NCI-H524 treated with DMSO at 0.1 percent for 48 hours (cell line): ENCODE measurements at regions not wholly inside any gene's neighbourhood (a gene's known extent, or its start where the extent isn't known, plus 50 kb on each side); places are given as distances from the start of the nearest gene placed in this dataset.
"Not testable (repeated sequence)": the region's sequence is repeated elsewhere in the genome, so short reads cannot be mapped to it uniquely, and the experiment has no call there.

Source experiments
- DNase-seq: peaks from one replicate; lab custom pipeline; 2025; lab: John Stamatoyannopoulos, UW

DNA sequence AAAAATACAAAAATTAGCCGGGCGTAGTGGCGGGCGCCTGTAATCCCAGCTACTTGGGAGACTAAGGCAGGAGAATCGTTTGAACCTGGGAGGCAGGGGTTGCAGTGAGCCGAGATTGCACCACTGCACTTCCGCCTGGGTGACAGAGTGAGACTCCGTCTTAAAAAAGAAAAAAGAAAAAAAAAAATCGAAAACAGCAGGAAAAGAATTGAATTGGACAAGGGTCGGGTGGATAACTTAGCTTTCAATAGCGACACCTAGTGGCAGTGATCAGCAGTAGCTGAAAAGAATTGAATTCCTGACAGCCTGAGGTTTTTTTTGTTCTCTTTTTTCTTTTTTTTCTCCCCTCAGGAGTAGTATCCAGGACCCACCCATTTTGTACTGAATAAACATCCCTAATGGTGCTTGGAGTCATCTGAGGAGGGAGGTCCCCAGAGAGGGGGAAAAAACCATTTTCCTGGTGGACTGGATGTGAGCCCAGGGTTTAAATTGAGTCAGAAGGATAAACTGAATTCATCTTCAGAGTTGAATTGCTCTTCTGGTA is 55.1 kb downstream of the CYCS start:
- DNase-seq: peak; percentile 27

DNA sequence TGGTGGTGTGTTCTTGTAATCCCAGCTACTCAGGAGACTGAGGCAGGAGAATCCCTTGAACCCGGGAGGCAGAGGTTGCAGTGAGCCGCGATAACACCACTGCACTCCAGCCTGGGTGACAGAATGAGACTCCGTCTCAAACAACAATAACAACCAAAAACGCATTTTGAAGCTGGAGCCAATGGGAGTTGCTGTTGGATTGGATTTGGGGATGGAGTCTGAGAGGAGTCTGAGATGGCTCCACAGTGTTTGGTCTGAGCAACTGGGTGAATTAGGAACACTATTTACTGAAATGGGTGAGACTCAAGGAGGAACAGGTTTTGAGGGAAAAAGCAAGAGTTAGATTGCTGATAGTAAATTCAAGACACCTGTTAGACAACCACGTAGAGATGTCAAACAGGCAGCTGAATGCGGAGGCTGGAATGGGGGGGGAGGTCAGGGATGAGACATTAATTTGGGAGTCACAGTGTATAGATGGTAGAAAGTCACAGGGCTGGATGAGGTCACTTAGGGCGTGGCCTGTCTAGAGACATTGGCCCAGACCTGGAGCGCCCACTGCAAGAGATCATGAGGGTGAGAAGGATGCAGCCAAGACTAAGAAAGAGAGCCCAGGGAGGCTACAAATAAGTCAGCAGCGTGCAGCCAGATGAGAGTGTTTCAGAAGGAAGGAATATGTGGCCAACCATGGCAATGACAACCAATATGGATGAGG is 56.4 kb downstream of the CYCS start:
- DNase-seq: no peak

DNA sequence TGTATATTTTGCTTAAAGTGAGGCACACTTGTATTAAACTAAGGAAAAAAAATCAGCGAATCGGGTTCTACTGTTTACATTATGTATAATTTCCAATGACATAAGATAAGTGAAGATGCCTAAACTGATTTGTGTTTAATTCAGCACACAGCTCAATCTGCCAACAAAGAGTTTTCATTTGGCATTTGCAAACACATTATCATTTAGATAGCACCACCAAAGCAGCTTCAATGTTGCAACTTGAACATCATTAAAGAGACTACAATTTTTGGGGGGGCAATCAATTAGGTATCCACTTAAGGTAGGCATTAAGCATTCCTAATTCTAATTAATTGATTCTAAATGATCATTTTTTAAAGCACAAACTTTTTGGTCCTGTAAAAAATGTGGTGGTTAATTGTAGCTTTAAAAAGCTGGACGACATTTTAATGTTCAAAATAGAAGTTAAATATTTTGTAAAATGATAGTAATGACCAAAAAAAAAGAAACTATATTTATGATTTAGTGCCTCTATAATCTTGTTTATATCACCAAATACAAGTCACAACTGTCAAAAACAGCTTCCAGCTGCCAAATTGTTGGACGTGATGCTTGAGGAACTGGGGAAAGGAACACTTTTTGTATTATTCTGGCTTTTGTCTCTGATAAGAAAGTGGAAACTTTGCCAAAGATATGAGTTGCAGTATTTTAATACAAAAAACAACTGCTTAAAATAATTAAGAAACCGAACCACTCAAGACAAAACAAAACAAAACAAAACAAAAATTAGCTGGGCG is 57.1 kb downstream of the CYCS start:
- no peak for DNase-seq

DNA sequence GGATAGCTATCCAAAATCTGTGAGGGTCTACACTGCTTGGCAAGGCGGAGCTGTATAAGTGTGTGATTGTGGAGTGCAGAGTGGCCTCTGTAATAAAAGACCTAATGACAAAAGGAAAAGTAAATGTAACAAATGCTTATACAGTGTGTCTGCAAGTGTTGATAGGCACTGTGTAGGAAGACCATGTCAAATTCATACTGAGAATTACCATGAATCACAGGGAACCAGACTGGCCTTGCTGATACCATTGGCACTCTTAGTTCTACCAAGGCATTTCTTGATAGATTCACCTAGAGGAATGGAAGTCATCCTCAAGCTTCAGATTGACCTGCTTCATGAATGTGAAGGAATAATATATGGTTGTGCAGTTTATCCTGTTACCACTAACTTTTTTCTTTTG is 58.8 kb downstream of the CYCS start:
- DNase-seq: no peak

DNA sequence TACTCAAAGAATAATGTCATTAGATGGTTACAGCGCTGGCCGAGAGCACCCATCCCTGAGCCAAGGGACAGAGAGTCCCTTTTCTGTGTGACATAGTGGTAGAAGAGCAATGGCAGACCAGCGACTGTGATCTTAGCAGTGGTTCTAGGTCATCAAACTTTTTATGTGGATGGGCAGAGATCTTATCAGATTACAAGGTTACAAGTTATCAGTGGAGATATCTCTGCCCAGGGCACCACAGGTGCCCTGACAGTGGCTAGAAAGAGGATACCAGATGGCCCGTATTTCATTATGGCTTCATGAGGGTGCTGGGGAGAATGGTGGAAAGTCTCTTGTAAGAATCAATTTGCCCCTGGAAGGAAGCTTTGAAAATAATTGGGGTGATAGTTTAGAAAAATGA is 62.7 kb downstream of the CYCS start:
- DNase-seq: no peak

DNA sequence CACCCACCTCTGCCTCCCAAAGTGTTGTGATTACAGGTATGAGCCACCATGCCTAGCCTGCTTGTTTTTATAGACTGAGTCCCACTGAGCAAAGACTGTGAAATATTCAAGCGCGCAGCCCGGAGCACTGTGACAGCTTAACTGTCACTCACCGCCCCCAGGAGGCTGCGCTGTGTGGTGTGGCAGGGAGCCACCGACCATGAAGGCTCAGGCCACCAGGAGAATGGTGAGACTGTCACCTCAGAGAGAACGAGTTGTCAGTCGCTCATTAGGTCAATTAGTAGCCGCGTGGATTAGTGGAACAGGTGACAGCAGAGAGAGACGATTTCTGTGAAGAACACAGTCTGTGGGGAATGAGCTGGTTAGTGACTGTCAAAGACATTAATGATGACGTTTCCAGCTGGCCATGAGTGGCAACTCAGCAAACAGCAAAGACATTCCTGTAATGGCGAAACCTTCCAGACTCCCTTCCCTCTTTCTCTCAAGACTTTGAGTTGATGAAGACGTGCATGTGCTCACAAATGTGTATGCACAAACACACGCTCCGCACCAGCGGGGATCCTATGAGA is 64.5 kb downstream of the CYCS start:
- DNase-seq: no peak

DNA sequence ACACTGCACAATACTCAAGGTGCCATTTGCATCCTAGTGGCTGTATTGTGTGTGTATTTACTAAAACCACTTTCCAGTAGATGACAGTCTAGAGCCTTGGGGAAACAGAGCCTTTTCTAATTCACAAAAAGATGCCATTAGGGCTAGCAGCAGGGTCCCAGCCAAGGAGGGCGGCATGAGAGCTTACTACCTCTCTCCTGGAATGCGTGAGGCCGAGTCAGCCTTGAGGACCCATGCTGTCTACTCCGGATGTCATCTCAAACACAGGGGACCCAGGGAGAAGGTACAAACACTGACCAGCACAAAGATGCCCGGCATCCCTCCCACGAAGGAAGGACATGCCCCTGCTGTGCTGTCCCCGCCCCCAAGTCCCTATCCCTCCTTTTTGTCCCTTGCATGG is 65.5 kb downstream of the CYCS start:
- DNase-seq: no peak

DNA sequence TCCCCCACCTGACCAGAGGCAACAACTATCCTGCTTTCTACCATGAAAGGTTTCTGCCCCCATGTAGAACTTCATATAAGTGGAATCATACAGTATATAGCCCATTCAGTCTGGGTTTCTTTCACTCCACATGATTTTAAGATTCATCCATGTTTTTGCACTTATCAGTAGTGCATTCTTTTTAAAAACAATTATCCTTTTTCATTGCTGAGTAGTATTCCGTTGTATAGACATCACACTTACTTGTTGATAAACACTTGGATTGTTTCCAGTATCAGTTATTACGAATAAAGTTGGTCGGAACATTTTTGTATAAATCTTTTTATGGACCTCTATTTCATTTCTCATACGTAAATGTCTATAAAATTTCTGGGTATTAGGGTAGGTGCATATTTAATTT is 68.7 kb downstream of the CYCS start:
- DNase-seq: no peak

DNA sequence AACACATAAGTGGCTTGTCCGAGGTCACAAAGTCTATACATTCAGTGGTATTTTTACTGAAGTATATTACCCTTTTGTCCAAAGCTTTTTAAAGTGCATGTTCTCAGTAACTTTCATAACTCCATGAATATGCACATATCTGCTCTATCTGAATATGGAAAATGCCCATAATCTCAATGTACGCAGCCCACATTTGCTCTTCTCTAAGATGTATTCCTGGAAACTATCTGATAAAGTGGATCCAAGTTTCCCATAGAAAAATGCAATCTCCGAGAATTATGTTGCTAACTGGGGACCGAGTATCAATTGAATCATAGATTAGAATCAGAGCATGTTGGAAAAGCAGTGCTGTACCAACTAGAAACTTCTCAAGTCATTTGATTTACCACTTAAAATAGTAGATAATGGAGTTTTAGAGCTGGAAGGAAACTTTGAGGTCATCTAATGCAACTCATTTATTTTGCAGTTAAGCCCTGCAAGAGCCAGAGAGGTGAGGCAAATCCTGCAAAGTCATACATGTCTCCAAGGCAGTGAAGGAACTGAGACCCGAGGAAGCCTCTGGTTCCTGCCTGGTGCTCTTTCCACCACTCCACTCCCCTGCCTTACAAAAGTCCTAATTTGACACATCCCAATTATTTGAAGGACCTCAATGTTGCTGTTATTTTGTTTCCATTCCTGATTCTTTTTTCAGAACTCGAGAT is 69.4 kb downstream of the CYCS start:
- DNase-seq: no peak

DNA sequence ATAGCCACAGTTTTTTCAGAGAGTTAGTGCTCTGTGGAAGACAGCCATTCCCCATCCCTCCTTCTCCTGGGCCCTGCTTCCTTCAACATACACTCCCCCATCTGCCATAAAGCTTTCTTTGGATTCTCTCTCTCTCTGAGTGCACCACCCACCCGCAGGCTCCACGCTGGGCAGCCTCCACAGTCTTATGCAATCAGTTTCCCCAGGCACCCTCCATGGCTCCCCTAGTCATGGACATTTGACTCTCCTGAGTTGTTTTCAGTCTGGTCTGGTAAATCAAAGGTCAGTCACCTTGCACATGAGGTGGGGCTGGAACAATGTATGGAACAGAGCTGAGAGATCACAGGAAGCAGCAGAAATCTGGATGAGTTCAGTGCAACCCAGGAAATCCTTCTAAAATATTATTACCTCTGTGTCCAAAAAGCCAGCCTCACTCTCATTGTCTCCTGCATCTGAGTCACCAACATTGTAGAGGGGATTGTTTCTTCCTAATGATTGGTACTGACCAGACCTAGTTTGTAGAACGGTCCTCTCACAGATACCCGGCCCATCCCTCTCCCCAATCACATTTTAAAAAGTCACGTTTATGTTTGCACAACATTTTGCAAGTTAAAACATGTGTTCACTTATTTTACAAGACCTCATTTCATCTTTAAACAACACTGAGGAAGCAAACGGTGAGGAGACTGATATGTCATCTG is 70.1 kb downstream of the CYCS start:
- no peak for DNase-seq

DNA sequence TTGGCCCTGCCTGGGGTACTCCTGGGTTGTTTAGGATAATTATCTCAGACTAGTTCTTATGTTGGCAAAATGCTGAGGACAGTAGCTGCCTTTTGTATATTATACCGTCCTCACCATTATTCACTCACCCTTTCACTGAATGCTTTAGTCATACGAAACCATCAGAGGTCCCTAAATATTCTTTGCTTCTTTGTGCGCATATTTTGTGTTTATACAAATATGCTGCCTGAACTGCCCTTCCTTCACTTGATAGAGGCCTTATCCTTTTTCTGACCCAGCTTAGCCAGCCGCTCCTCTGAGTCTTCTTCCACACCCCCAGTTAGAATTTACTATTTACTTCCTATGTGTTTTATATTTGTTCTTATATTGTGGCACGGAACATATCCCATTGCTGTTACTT is 70.2 kb upstream of the OSBPL3 start:
- no peak for DNase-seq

DNA sequence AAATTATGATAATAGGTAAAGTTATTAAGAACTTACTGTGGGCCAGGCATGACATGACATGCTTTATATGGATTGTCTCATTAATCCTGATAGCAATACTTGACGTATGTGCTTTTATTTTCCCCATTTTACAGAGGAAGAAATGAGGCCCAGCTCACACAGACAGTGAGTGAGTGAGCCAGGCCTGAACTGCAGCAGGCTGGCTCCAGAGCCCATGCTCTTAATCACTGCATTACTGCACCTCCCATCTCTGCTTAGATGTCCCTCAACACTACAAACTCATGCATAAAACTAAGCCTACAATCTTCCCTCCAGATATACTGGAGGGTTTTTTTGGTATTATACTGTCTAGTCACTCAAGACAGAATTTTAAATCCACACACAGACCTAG is 68.5 kb upstream of the OSBPL3 start:
- DNase-seq: no peak

DNA sequence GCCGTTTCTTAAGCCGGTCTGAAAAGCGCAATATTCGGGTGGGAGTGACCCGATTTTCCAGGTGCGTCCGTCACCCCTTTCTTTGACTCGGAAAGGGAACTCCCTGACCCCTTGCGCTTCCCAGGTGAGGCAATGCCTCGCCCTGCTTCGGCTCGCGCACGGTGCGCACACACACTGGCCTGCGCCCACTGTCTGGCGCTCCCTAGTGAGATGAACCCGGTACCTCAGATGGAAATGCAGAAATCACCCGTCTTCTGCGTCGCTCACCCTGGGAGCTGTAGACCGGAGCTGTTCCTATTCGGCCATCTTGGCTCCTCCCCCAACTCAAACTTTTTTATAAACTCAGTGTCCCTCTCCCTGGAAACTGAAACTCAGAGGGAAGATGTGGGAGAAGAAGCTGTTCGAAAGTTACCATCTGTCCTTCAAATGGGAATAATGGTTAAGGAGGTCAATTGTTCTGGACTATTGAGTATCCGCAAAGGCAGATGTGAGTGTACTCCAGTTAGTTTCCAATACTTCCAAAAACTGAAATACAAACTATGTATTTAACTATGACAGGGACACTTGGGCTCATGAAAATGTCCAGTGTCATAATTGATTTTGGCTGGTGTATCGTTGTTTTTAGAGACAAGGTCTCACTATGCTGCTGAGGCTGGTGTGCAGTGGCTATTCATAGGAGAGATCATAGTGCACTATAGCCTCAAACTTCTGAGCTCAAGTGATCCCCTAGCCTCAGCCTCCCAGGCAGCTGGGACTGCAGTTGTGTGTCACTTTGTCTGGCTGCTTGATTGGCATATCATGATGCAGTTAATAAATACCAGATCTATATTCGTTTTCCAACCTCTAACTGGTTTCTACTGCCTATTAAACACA is 67.8 kb upstream of the OSBPL3 start:
- DNase-seq: not testable (repeated sequence)

DNA sequence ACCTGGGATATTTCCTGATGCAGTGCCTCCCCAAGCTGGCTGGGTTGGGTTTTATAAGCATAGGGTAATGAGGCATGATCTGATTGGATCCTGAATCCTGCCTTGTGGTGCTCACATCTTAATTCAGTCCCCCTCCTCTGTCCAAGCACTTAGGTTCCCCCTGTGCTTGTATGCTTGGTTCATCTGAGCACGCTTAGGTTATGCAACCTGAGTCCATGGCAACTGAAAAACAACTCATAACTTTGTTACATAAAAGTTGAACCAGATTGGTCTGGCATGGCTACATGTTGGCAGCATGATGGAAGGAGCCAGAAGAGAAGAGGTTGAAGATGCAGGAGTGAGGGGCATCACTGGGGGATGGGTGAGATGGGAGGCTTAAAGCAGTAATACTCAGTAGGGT is 57.3 kb upstream of the OSBPL3 start:
- DNase-seq: no peak

DNA sequence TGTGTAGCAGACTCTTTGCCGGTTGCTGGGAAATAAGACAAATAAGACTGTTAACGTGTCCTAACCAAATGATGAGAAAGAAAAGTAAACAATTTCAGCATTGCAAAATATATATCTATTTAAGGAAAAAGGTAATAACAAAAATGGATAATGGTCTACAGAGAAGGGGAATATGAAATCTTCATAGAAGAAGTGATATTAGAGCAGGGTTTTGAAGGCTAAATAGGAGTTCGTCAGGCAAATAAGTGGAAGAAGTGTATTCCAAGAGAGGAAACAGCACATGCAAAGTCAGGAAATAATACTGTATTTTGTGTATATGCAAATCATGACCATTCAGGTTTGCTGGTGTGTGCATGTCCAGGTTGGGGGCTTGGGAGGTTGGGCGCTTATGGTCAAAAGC is 55.3 kb upstream of the OSBPL3 start:
- no peak for DNase-seq

DNA sequence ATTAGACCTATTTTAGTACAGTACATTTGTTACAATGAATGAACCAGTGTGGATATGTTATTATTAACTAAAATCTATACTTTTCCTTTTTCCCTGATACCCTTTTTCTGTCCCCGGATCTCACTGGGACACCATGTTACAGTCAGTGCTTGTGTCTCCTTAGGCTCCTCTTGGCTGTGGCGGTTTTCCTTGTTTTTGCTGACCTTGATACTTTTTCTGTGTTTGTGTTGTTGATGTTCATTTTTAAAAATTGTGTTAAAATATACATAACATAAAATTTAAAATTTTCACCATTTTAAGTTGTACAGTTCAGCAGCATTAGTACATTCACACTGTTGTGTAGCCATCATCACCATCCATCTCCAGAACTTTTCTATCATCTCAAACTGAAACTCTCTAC is 54.2 kb upstream of the OSBPL3 start:
- no peak for DNase-seq

DNA sequence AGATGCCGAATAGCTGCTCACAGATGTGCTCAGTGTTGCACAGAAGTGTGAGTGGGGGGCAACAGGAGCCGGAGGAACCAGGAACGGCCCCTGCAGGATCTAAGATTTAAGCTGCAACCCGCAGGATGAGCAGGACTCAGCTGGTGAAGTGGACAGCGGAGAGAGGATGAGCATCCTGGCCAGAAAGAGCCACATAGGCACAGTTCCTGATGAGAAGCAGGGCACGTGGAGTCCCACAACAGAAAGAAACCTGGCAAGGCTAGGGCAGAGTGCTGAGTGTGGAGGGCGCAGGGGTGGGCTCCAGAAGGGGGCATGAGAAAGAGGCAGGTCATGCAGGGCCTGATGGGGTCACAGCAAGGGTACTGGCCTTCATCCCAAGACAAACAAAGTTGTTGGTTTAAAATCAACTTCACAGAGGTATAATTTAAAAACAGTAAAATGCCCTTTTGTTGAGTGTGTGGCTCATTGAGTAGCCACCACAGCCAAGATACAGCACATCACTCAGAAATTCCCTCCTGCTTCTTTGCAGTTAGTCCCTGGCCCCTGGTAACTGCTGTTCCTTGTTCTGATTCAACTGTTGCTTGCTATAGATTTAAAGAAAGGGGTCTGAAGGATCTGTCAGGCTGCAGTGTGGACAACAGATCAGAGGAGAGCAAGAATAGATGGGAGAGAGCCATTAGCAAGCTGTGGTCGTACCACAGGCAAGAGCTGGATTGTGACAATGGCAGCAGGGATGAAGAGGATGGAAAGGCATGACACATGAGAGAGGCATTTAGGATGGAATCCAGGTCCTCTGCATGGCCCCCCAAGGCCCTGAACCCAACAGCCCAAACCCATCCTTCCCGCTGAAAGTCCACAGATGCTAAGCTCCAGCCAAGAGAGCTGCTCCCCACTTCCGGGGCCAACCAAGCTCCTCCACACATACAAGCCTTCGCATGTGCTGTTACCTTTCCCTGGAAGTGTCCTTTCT is 53.1 kb upstream of the OSBPL3 start:
- DNase-seq: no peak

DNA sequence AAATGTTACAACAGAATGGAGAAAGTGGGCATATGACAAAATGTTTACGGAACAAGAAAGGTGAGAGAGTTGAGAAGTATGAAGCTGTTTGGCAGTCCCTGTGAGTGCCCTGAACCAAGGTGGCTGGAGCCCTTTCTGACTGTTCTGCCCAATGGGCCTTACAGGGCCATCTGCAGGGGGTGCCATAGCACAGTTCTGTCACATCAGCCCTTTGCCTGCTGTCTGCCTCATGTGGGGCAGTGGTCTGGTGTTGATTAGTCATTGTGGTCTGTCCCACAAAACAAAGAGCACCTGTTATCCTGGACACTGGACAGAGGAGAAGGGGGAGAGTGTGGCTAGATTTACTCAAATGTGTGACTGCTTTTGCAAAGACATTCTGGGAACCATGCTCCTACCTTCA is 51.5 kb upstream of the OSBPL3 start:
- no peak for DNase-seq

DNA sequence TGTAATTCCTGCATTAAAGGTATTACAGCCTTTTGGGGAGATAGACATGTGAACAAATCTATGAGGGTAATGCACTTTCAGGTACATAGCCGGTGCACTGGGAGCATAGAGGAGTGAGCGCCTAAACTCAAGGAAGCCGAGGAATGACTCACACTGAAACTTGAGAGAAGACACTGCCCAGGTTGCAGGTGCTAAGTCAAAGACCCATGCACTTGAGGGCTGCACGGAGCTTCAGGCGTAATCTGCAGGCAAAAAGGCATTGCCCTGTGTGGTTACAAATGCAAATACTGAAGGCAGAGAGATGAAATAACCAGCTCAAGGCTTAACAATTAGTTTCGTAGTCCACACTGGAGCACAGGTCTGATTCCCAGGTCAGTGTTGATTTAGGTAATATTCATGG is 51.0 kb upstream of the OSBPL3 start:
- DNase-seq: no peak
